ENCODE measurements at regions not wholly inside any gene's neighbourhood (a gene's known extent, or its start where the extent isn't known, plus 50 kb on each side); places are given as distances from the start of the nearest gene placed in this dataset.

GRCh38 chr11:33646629-33647028, 54.0 kb downstream of the C11orf91 start:
- DNase-seq: no peak

- DNase-seq: no peak
Observed at GRCh38 chr11:33646168-33646567, 54.5 kb downstream of the C11orf91 start.

GRCh38 chr11:33645686-33646085, 54.9 kb downstream of the C11orf91 start:
- DNase-seq: no peak

GRCh38 chr11:33643167-33643824, 57.3 kb downstream of the C11orf91 start:
- no peak for DNase-seq

- no peak for DNase-seq
Observed at GRCh38 chr11:33642461-33643166, 58.0 kb downstream of the C11orf91 start.

- no peak for DNase-seq
Observed at GRCh38 chr11:33640730-33641371, 59.8 kb downstream of the C11orf91 start.

- DNase-seq: no peak
Observed at GRCh38 chr11:33638608-33639007, 62.0 kb downstream of the C11orf91 start.

GRCh38 chr11:33636104-33636503, 64.5 kb downstream of the C11orf91 start:
- DNase-seq: no peak

GRCh38 chr11:33635161-33635560, 65.5 kb downstream of the C11orf91 start:
- no peak for DNase-seq

GRCh38 chr11:33634291-33634834, 66.3 kb downstream of the C11orf91 start:
- no peak for DNase-seq

GRCh38 chr11:33633251-33634003, 67.2 kb downstream of the C11orf91 start:
- no peak for DNase-seq

- no peak for DNase-seq
Observed at GRCh38 chr11:33631749-33632091, 68.9 kb downstream of the C11orf91 start.

- DNase-seq: no peak
Observed at GRCh38 chr11:33630936-33631748, 69.5 kb downstream of the C11orf91 start.

GRCh38 chr11:33624083-33624482, 76.5 kb downstream of the C11orf91 start:
- DNase-seq: no peak

- no peak for DNase-seq
Observed at GRCh38 chr11:33622806-33623205, 77.8 kb downstream of the C11orf91 start.

GRCh38 chr11:33622186-33622585, 78.4 kb downstream of the C11orf91 start:
- no peak for DNase-seq

GRCh38 chr11:33620423-33621171, 80.0 kb downstream of the C11orf91 start:
- DNase-seq: no peak

GRCh38 chr11:33618956-33619355, 81.7 kb downstream of the C11orf91 start:
- DNase-seq: no peak

GRCh38 chr11:33618351-33618710, 82.3 kb downstream of the C11orf91 start:
- DNase-seq: no peak

GRCh38 chr11:33617672-33618350, 82.8 kb downstream of the C11orf91 start:
- DNase-seq: no peak
